BE2C (cell line): ENCODE measurements at regions not wholly inside any gene's neighbourhood (a gene's known extent, or its start where the extent isn't known, plus 50 kb on each side); places are given as distances from the start of the nearest gene placed in this dataset.

Experiments
- DNase-seq: peaks from one replicate; pipeline ENCODE4 v3.0.0-alpha.2; 2020
- H3K27me3 ChIP-seq: fragments of 250-450 bp; sonication (Bioruptor Pico); 2 replicates; pipeline ENCODE4 v1.5.1; 2020; ENCODE audit warnings: mild to moderate bottlenecking
- H3K36me3 ChIP-seq: fragments of 250-450 bp; sonication (Bioruptor Pico); 2 replicates; pipeline ENCODE4 v1.5.1; 2020; ENCODE audit warnings: mild to moderate bottlenecking
- H3K4me1 ChIP-seq: fragments of 250-450 bp; sonication (Bioruptor Pico); 2 replicates; pipeline ENCODE4 v1.5.1; 2020
- H3K4me3 ChIP-seq: 2 replicates; pipeline ENCODE4 v1.5.1; 2011; ENCODE audit warnings: low read depth, low read length
- H3K9me3 ChIP-seq: fragments of 250-450 bp; sonication (Bioruptor Pico); 2 replicates; pipeline ENCODE4 v1.5.1; 2020
- TF ChIP-seq, protein P1 (sequence below): IDR thresholded peaks from 2 replicates; pipeline ENCODE4 v1.5.1; 2012; ENCODE audit warnings: mild to moderate bottlenecking, low read depth, low read length

DNA sequence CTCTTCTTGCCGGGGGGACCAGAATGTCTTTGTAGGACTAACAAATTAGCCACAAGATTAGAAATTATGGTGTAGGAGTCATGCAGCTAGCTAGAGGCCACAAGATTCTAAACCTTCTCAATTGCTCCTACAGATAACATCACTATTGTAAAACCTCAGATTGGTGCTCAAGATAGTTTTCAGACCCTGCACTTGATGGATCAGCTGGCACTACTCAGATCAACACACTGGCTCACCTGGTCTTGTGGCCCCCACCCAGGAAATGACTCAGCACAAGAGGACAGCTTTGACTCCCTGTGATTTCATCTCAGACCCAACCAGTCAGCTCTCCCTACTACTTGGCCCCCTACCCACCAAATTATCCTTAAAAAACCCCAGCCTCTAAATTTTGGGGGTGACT lies 124.1 kb upstream of the RASGRP1 start:
- H3K4me1 ChIP-seq = no peaks in the 10 kb centered on the region
- no peak overlapping the region for H3K4me3 ChIP-seq
- DNase-seq = no peak
- no peaks in the 10 kb centered on the region for H3K36me3 ChIP-seq
- no peaks in the 10 kb centered on the region for H3K9me3 ChIP-seq
- no peaks in the 10 kb centered on the region for H3K27me3 ChIP-seq
- TF ChIP-seq, protein P1, sequence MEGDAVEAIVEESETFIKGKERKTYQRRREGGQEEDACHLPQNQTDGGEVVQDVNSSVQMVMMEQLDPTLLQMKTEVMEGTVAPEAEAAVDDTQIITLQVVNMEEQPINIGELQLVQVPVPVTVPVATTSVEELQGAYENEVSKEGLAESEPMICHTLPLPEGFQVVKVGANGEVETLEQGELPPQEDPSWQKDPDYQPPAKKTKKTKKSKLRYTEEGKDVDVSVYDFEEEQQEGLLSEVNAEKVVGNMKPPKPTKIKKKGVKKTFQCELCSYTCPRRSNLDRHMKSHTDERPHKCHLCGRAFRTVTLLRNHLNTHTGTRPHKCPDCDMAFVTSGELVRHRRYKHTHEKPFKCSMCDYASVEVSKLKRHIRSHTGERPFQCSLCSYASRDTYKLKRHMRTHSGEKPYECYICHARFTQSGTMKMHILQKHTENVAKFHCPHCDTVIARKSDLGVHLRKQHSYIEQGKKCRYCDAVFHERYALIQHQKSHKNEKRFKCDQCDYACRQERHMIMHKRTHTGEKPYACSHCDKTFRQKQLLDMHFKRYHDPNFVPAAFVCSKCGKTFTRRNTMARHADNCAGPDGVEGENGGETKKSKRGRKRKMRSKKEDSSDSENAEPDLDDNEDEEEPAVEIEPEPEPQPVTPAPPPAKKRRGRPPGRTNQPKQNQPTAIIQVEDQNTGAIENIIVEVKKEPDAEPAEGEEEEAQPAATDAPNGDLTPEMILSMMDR = no peak

DNA sequence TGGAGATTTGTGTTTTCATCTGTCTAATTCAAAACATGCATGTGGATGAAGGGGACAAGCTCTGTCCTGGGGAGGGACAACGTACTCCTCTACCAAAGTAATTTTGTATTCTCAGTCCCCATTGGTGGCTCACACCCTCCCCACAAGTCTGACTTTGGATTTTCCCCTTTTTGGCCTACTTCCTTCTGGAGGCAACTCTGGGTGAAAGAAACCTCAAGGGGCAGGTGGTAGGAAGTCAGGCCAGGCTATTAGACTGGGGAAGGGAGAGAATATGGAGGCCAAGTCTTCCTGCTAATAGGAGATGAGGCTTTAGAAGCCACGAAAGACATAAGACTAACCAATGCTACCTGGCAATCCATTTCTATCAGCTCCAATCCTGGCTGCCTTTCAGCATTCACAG lies 124.9 kb upstream of the RASGRP1 start:
- Histone ChIP-seq H3K4me1 (no peaks in the 10 kb centered on the region), H3K4me3 (no peak overlapping the region), H3K9me3 (no peaks in the 10 kb centered on the region), H3K27me3 (no peaks in the 10 kb centered on the region), H3K36me3 (no peaks in the 10 kb centered on the region)
- TF ChIP-seq, protein P1 = no peak
- no peak for DNase-seq

DNA sequence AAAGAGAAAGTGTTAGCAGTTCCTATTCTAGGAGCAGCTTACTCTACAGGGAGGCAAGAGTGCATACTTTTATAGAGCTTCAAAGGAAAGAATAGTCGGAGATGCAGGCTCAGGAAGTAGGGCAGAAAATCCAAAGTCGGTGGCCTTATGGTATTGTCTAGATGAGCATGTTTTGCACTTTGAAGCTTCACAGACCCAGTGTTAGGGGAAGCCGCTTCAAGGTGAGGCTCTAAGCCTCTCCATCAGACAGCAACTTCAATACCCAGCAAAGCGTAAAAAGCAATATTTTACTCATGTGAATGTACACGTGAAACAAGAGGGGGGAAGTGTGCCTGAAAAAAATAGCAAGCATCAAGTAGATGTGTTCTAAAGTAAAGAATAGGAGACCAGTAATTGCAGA lies 125.6 kb upstream of the RASGRP1 start:
- no peaks in the 10 kb centered on the region for H3K9me3 ChIP-seq
- TF ChIP-seq, protein P1 = no peak
- no peaks in the 10 kb centered on the region for H3K4me1 ChIP-seq
- DNase-seq = no peak
- no peak overlapping the region for H3K4me3 ChIP-seq
- no peaks in the 10 kb centered on the region for H3K36me3 ChIP-seq
- H3K27me3 ChIP-seq = no peaks in the 10 kb centered on the region

DNA sequence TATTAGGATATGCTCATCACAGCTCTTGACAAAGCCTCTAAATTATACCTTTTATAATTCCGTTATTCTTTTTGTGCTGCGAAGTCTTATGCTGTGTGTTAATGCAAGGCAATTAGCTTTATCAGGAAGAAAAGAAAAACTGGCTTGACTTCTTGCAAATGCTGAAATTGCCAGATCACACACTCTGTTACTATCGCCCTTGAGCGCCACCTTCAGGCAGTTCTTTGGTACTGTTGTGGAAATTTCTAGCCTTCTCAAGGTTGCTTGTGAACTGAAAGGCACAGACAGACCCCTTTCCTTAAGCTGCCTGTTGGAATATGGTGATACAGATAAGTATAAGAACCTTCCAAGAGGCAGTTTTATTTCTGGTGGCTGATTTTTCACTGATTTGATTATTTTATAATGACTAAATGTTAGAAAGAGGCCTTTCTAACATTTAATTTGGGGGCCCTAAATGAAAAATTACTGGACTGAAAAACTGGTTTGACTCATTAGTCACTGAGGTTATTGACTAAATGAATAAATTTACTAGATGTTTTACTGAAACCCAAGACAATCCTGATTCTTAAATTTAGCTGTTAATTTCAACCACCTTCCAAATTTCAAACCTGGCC lies 126.2 kb upstream of the RASGRP1 start:
- peak; percentile 70 for DNase-seq
- Histone ChIP-seq H3K4me1 (peaks cover 4% of the 10 kb centered on the region; the same call in 1 of the 2 replicates), H3K9me3 (no peaks in the 10 kb centered on the region), H3K36me3 (no peaks in the 10 kb centered on the region), H3K4me3 (no peak overlapping the region), H3K27me3 (no peaks in the 10 kb centered on the region)
- TF ChIP-seq, protein P1 = peak; percentile 95

DNA sequence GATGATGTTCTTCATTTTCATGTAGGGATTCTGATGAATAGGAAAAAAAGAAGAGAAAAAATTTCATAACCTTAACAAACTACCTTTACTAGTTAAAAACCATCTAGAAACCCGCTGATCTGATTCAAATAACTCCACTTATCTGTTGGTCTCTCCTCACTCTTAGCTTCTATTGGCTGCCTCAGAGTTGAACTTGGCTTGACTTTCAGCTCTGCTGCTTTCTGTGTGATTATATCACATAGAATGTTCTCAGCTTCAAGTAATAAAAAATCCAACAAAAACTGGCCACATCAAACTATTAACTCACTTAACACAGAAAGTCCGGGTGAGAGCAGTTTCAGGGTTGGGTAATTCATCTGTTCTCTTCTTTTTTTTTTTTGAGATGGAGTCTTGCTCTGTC lies 126.8 kb upstream of the RASGRP1 start:
- Histone ChIP-seq H3K4me1 (peaks cover 9% of the 10 kb centered on the region; the same call in 1 of the 2 replicates), H3K27me3 (no peaks in the 10 kb centered on the region), H3K4me3 (no peak overlapping the region), H3K36me3 (no peaks in the 10 kb centered on the region), H3K9me3 (no peaks in the 10 kb centered on the region)
- DNase-seq = no peak
- TF ChIP-seq, protein P1 = no peak

DNA sequence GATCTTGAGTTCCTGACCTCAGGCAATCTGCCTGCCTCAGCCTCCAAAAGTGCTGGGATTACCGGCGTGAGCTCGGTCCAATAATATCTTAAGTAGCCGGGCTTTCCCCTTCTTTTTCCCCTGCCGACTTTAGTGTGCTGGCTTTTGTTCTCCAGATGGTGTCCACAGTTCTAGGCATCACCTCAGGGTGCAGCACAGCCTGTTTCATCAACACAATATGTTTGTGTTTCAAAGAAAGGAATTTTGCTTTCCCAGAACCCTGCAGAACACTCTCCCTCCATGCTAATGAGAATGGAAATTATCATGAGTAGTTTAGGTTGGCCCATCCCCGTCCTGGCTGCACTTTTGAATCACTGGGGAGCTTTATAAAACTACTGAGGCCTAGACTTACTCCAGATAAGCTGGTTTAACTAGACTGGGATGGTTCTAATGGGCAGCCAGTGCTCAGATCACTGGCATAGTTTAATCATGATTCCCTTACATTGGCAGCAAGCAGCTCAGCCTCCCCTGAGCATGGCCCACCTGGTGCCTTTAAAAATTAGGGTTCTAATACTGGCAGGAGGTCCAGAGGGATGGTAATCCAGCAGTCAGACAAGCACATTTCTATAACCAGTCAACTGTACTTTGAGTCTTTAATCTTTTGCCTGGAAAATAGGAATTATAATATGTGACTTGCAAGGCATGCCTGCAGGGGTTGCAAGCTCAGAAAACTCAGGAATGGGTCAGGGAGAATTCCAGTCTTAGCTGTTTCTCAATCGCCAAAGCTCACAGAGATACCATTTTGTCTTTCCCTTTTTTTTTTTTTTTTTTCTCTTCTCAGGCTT lies 127.6 kb upstream of the RASGRP1 start:
- DNase-seq = no peak
- TF ChIP-seq, protein P1 = no peak
- H3K9me3 ChIP-seq = no peaks in the 10 kb centered on the region

More for the DNA sequence above, 127.6 kb upstream of the RASGRP1 start:
- Histone ChIP-seq H3K4me1 (peaks cover 9% of the 10 kb centered on the region; the same call in 1 of the 2 replicates), H3K4me3 (no peak overlapping the region), H3K27me3 (no peaks in the 10 kb centered on the region), H3K36me3 (no peaks in the 10 kb centered on the region)
